ENCODE measurements at regions not wholly inside any gene's neighbourhood (a gene's known extent, or its start where the extent isn't known, plus 50 kb on each side); places are given as distances from the start of the nearest gene placed in this dataset.

DNA sequence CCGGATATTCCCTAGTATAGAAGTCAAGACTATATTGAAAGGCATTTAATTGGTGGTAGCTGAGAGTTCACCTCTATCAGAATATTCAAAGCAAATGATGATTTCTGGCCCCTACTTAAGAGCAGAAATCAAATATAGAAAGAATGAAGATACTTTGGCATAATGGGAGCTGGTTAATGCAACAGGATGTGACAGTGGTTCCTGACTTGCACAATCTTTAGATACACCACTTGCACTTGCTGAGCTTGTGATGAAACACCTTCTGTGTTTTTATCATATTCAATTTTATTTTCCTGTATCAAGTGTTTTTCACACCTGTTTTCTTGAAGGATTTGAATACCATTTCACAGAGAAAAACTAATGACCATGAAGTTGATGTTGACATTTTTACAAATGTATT, 124.1 kb upstream of the CDH19 start:
- no peak for FAIRE-seq

DNA sequence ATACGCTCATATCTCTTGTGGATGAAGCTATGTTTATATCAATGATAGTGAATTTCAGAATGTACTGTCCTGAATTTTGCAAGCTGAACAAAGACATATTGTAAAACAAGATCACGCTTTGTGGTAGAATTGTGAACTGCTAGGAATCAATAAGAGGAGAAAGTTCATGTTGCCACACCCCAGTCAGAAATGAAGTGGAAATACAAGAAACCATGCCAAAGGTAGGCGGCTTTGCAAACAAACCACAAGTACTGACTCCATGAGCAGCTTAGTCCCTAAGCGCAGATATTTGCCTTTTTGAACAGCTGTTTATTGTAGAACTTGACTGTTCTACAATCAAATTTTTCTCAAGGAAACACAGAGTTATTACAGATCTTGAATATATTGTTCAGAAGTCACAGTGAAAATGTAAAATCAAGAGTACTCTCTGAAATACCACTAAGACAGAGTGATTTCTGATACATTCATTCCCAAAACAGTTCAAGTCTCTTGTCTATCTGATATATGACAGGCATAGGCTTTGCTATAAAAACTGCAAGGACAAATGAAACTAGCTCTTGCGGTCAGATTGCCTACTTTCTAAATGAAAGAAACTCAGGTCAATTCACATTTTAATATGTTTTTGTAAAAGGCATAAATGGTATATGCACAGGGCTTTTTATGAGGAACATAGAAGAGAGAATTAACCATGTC, 120.9 kb upstream of the CDH19 start:
- no peak for FAIRE-seq

DNA sequence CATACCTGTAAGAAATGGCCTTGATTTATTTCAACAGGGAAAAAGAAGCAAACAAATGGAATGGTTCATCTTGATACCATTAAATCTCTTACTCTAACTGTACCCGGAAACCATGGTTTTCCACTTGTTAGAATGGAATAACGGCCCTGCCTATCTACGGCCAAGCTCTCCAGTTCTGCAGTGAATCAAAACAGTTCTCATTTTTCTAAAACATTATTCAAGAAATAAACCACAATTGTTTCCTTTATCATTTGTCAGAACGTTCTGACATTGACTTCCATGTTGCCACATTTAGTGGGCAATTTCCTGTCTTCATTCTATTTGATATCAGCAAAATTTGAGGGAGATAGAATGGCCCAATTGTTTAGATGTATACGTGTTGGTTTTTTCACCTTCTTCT, 118.8 kb upstream of the CDH19 start:
- no peak for FAIRE-seq

DNA sequence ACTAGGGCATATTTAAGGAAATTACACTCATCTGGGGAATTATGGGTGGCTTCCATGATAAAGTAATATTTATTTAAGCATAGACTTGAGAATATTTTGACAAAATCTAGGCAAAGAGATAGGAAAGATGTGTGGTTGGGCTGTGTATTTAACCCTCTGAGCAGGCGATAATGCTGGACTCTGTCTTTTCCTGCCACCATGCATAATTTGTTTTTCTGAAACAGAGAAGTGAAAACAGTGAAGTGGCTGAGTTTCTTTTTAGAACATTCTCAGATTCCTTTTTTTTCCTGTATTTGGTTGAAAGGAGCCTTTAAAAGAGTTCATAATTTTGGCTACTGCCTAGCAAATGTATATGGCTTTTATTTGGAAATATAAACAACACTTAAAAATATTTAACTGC, 104.8 kb upstream of the CDH19 start:
- FAIRE-seq = no peak

DNA sequence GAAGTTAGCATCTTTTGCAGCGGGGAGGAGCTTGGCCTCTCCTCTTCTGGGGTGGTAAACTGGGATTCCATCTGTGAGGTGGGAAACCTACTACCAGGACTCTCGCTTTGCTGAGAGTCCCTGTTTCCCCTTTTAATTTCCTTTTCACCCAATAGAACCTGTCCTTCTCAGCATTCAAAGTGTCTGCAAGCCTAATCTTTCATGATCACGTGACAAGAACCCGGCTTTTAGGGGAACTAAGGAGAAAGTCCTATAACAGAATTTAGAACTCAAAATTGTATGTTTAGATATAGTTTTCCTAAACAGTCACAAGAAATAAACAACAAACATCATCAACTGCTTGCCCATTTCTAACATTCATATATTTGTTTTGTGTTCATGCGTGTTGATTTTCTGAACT, 103.6 kb upstream of the CDH19 start:
- no peak for FAIRE-seq

DNA sequence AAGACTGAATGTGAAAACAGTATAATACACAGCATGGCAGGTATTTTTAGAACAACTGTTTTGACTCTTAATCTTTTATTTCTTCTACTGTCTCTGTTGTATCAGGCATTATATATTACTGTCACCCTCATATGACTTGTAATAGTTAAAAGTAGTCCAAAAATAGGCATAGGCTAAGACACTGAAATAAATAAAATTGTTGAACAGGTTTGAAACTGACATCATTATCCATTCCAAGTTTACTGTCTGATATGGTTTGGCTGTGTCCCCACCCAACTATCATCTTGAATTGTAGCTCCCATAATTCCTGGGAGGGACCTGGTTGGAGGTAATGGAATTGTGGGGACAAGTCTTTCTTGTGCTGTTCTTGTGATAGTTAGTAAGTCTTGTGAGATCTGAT, 91.4 kb upstream of the CDH19 start:
- no peak for FAIRE-seq

DNA sequence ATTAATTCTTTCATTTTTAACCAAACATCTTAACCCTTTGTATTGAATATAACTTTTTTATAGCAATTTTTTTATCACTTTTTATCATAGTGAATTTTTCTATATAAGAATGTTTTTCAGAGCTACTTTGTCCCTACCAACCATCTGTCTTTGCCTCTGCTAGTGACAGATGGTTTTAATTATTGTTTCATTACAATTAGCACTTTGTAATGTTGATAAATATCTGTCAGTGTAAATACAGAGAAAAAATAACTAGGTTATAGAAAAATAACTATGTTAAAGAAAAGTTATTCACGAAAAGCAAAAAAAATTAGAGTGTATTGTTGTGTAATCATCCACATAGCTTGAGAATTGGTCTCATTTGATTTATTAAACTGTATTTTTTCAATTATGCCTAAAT, 91.0 kb upstream of the CDH19 start:
- FAIRE-seq = no peak

DNA sequence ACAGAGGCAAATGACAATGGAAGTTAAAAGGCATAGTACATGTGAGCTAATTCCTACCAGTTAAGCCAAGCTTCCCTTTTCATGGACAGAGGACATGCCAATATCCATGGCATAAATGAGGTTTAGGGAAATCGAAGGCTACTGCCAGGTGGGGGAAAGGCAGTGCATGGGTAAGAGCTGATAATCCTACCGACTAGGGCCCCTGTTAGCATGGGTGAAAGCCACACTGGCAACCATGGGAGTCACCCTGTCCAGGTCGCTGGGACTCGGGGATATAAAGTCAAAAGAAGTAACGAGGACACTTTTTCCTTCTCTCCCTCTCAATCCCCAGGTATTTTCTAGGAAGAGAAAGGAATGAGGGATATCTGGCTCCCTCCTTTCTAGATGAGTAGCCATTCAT, 83.7 kb upstream of the CDH19 start:
- FAIRE-seq = no peak

DNA sequence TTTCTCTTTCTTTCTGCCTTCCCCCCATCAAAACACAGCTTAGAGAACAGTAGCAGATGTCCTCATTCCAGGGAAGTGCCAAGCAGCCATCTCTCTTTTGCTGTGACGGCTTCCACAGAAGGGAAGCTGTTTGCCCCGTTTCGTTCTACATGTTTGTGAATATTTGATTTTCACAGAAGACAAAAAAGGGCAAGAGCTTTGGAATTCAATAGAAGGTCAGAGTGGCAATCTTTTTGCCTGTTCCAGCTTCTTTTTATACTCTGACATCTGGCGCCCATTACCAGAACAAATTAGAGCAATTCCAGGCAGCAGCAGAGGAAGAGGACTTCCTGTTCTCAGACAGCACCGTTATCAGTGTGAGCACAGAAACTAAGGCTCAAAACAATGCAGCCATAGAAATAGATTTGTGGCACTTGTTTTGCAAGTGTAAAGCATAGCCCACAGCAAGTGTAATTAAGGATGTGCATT, 79.0 kb upstream of the CDH19 start:
- no peak for FAIRE-seq

DNA sequence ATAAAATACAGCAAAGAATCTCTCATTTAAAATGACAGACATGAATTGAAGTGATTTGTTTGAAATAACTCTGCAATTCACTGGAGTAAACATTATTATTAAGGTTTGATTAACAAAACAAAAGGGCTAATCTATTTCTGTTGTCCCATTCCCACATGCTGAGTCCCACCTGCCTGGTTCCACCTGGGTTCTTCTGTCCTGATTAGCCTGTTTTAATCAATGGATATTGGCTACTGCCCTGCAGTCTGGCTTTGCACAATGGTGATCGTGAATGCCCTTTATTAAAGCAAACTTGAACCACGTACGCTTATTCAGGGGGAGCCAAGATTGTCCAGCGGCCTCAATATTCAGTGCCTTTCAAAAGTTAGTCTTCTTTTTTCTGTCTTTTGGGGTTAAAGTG, 72.8 kb upstream of the CDH19 start:
- no peak for FAIRE-seq

DNA sequence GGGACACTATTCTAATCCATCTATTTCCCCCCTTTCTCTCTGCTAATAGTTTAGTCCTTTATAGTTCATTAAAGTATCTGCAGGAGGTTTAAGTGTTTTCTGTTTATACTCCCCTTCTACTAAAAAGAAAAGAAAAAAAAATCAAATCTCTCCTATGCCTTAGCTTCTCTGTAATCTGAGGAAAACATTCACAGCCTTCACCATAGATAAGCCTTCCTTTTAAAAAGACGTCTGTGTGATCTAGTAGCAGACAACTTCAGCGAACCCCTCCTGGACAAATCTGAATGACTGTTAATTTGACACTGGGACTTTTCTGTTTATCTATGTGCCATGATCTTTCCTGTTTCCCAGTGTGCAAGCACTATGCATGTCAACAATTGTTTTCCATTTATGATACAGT, 70.4 kb upstream of the CDH19 start:
- no peak for FAIRE-seq

DNA sequence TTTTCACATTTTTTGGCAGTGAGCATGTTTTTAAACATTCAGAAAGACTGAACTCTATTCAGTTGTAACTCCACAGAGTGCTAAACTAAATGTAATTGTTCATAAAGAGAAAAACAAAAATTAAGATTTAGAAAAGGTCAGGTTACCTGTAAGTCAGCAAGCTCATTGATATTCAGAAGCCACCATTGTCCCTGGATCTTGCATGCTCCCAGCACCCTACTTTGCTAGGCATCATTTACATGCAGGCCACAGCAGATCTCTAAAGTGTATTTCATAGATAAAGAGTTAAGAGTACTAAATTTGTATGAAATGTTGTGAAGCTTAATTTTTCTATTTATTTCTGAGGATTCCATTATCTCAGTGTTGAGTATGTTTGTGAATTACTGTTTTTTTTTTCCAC, 64.8 kb upstream of the CDH19 start:
- no peak for FAIRE-seq

DNA sequence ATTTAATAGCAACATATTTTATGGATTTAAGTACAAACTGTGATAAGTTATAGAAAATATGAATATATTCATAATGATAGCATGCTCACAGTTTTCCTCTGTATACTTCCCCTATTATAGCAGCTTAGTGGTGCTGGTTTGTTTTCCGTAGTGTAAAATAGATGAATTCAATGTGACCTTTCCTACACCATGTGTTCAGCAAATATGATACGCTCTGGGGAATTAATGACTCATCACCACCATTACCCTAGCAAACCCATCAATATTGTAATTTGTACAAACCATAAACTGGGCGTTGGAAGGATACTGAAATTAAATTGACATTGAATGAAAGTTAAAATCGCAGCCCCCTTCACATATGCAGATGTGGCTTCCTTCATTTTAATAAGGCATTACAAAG, 58.7 kb upstream of the CDH19 start:
- no peak for FAIRE-seq

DNA sequence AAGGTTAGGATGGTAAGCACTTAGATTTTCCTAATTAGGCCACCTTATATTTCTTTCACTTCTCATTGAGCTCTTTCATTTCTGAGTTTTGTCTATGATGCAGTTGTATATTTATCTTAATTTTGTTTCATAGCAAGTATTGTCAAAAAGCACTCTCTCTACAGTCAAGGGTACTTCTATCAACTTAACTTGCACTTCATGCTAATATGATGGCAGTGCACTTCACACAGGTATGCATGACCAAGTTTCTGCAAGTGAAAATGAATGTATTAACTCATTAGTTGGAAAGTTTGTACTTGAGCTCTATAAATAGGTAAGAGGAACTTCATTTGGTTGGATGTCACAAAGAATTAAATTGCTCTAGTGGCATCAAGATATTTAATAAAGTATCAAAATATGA, 51.5 kb upstream of the CDH19 start:
- FAIRE-seq = no peak
